ENCODE measurements at regions not wholly inside any gene's neighbourhood (a gene's known extent, or its start where the extent isn't known, plus 50 kb on each side); places are given as distances from the start of the nearest gene placed in this dataset.

DNA sequence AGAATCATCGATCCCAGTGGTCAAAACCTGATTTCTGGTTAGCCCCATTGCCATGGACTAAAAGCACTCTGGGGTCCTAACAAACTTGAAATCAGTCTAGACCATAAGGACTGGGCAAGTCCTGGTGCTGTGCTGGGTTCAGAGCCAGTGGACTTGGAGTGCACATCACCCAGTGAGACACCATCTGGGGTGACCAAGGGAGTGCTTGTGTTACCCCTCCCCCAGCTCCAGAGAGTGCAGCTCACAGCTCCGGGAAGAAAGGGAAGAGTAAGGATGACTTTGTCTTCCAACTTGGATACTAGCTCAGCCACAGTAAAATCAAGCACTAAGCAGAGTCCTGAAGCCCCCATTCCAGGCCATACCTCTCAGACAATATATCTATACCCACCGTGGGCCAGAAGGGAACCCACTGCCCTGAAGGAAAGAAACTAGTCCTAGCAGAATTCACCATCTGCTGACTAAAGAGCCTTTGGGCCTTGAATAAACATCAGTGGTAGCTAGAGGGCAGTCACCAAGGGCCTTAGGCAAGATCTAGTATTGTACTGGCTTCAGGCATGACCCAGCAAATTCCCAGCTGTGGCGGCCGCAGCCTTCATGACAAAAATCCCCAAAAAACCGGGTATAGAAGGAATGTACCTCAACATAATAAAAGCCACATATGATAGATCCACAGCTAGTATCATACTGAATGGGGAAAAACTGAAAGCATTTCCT, 153.5 kb upstream of the OGFRL1 start:
- no peak for TF ChIP-seq Cebpa-rat (IDR thresholded peaks at IDR 0.05)
- Histone ChIP-seq H3K4me3 (no peak overlapping the region), H3K27me3 (no peaks in the 10 kb centered on the region), H3K27ac (no peak overlapping the region), H3K9ac (no peak overlapping the region), H3K36me3 (no peaks in the 10 kb centered on the region), H3K9me3 (peaks cover 5% of the 10 kb centered on the region; the same call in 1 of the 2 replicates), H3K4me2 (no peak overlapping the region), H3K4me1 (no peaks in the 10 kb centered on the region), H4K20me1 (no peaks in the 10 kb centered on the region)

DNA sequence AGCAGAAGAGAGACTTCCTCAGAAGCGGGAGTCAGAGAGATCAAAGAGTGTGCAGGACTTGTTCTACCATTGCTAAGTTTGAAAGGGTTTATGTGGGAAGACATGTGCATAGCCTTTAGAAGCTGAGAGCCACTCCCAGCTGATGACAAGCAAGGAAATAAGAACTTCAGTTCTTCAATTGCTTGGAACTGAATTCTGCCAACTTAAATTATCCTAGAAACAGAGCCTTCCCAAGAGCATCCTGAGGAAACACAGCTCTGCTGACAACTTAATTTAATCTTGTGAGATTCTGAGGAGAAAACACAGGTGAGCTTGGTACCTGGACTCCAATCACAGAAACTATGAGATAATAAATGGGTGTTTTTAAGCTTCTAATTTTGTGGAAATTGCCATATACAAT, 150.6 kb upstream of the OGFRL1 start:
- H3K36me3 ChIP-seq, result no peaks in the 10 kb centered on the region
- H3K4me3 ChIP-seq, result no peak overlapping the region
- H3K4me1 ChIP-seq, result no peaks in the 10 kb centered on the region
- H3K9ac ChIP-seq, result no peak overlapping the region
- peaks cover 5% of the 10 kb centered on the region; the same call in 1 of the 2 replicates for H3K9me3 ChIP-seq
- no peak overlapping the region for H3K27ac ChIP-seq
- TF ChIP-seq Cebpa-rat (IDR thresholded peaks at IDR 0.05), result no peak
- no peaks in the 10 kb centered on the region for H4K20me1 ChIP-seq
- no peak overlapping the region for H3K4me2 ChIP-seq
- no peaks in the 10 kb centered on the region for H3K27me3 ChIP-seq

DNA sequence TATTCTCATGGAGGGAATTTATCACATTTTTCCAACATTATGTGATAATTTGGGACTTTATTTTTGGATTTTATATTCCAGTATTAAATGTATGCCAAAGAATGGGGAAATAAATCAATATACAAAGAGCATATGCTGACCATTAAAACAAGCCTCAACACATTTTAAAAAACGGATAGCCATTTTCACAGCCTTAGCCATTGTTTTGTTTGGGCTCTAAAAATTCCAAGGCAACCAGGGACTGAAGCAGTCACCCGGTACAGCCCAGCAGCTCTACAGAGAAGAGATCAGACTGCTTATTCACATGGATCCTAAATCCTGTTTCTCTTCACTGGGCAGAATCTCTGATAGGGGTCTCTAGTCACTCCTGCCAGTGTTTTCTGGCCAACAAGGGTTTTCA, 150.2 kb upstream of the OGFRL1 start:
- Histone ChIP-seq H3K4me1 (no peaks in the 10 kb centered on the region), H3K27ac (no peak overlapping the region), H3K4me2 (no peak overlapping the region), H3K9me3 (peaks cover 5% of the 10 kb centered on the region; the same call in 1 of the 2 replicates), H3K9ac (no peak overlapping the region), H3K36me3 (no peaks in the 10 kb centered on the region), H4K20me1 (no peaks in the 10 kb centered on the region), H3K4me3 (no peak overlapping the region), H3K27me3 (no peaks in the 10 kb centered on the region)
- TF ChIP-seq Cebpa-rat (IDR thresholded peaks at IDR 0.05), result no peak

GRCh38 chr6:71139249-71139648, 149.4 kb upstream of the OGFRL1 start:
- Histone ChIP-seq H3K9ac (no peak overlapping the region), H4K20me1 (no peaks in the 10 kb centered on the region), H3K4me1 (no peaks in the 10 kb centered on the region), H3K4me3 (no peak overlapping the region), H3K27ac (no peak overlapping the region), H3K36me3 (no peaks in the 10 kb centered on the region), H3K9me3 (peaks cover 5% of the 10 kb centered on the region; the same call in 1 of the 2 replicates), H3K4me2 (no peak overlapping the region), H3K27me3 (no peaks in the 10 kb centered on the region)
- no peak for TF ChIP-seq Cebpa-rat (IDR thresholded peaks at IDR 0.05)

DNA sequence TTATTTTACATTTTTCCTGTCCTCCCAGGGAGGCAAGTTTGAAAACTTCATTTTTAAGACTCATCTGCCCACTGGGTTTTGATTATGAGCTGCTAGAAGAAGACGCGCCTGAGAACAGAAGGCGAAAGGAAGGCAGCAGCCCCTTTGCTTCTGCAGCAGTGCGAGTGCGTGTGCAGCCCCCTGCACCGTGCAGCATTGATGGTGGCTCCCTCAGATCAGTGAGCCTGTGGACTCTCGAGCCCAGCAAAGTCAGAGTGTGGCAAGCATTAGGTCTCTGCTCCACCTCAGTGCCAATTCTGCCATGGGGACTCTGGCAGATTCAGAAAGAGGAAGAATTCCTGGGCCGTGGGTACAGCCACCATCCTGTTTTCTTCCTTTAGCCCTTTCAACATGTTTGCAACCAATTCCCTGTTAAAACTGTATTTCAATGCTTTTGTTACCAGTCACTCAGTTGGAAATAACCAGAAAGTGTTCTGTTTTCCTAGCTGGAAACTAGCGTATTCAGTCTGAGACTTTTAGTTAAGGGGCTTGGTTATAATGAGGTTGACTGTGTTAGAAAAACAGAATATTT, 134.8 kb upstream of the OGFRL1 start:
- Histone ChIP-seq H3K9me3 (no peaks in the 10 kb centered on the region), H3K27me3 (no peaks in the 10 kb centered on the region), H3K9ac (no peak overlapping the region), H3K4me1 (no peaks in the 10 kb centered on the region), H3K27ac (no peak overlapping the region), H3K36me3 (no peaks in the 10 kb centered on the region), H4K20me1 (no peaks in the 10 kb centered on the region), H3K4me2 (no peak overlapping the region), H3K4me3 (no peak overlapping the region)
- TF ChIP-seq Cebpa-rat (IDR thresholded peaks at IDR 0.05), result no peak

- no peaks in the 10 kb centered on the region for H3K4me1 ChIP-seq
- no peaks in the 10 kb centered on the region for H3K36me3 ChIP-seq
- no peaks in the 10 kb centered on the region for H4K20me1 ChIP-seq
- no peak overlapping the region for H3K27ac ChIP-seq
- H3K4me3 ChIP-seq, result no peak overlapping the region
- H3K9me3 ChIP-seq, result no peaks in the 10 kb centered on the region
- H3K4me2 ChIP-seq, result no peak overlapping the region
- no peaks in the 10 kb centered on the region for H3K27me3 ChIP-seq
- no peak for TF ChIP-seq Cebpa-rat (IDR thresholded peaks at IDR 0.05)
- no peak overlapping the region for H3K9ac ChIP-seq
Observed at GRCh38 chr6:71157345-71157744, 131.3 kb upstream of the OGFRL1 start.

DNA sequence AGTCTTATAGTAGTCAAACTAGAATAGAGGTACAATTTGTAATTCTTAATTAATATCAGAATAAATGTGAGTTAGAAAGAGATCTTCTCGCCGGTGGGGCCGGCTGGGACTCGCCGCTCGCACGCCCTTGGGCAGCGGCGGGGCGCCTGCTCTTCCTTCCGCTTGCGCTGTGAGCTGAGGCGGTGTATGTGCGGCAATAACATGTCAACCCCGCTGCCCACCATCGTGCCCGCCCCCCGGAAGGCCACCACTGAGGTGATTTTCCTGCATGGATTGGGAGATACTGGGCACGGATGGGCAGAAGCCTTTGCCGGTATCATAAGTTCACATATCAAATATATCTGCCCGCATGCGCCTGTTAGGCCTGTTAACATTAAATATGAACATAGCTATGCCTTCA, 123.7 kb upstream of the OGFRL1 start:
- H3K9ac ChIP-seq, result no peak overlapping the region
- H3K27ac ChIP-seq, result no peak overlapping the region
- no peaks in the 10 kb centered on the region for H3K4me1 ChIP-seq
- no peaks in the 10 kb centered on the region for H4K20me1 ChIP-seq
- H3K9me3 ChIP-seq, result no peaks in the 10 kb centered on the region
- no peaks in the 10 kb centered on the region for H3K36me3 ChIP-seq
- H3K4me3 ChIP-seq, result no peak overlapping the region
- no peaks in the 10 kb centered on the region for H3K27me3 ChIP-seq
- no peak for TF ChIP-seq Cebpa-rat (IDR thresholded peaks at IDR 0.05)
- no peak overlapping the region for H3K4me2 ChIP-seq

- Histone ChIP-seq H3K4me3 (no peak overlapping the region), H3K9me3 (no peaks in the 10 kb centered on the region), H3K27ac (no peak overlapping the region), H3K27me3 (no peaks in the 10 kb centered on the region), H3K4me1 (no peaks in the 10 kb centered on the region), H3K4me2 (no peak overlapping the region), H3K36me3 (no peaks in the 10 kb centered on the region), H3K9ac (no peak overlapping the region), H4K20me1 (no peaks in the 10 kb centered on the region)
- no peak for TF ChIP-seq Cebpa-rat (IDR thresholded peaks at IDR 0.05)
Observed at GRCh38 chr6:71168233-71168765, 120.3 kb upstream of the OGFRL1 start.

- no peak overlapping the region for H3K4me3 ChIP-seq
- no peaks in the 10 kb centered on the region for H4K20me1 ChIP-seq
- H3K4me2 ChIP-seq, result no peak overlapping the region
- H3K9me3 ChIP-seq, result no peaks in the 10 kb centered on the region
- H3K4me1 ChIP-seq, result no peaks in the 10 kb centered on the region
- no peak for TF ChIP-seq Cebpa-rat (IDR thresholded peaks at IDR 0.05)
- H3K9ac ChIP-seq, result no peak overlapping the region
- no peaks in the 10 kb centered on the region for H3K27me3 ChIP-seq
- no peak overlapping the region for H3K27ac ChIP-seq
- H3K36me3 ChIP-seq, result no peaks in the 10 kb centered on the region
Observed at GRCh38 chr6:71171497-71172070, 117.0 kb upstream of the OGFRL1 start.

GRCh38 chr6:71179249-71179885, 109.2 kb upstream of the OGFRL1 start:
- Histone ChIP-seq H3K36me3 (no peaks in the 10 kb centered on the region), H3K4me3 (no peak overlapping the region), H3K27me3 (no peaks in the 10 kb centered on the region), H3K9ac (no peak overlapping the region), H4K20me1 (no peaks in the 10 kb centered on the region), H3K4me1 (no peaks in the 10 kb centered on the region), H3K9me3 (no peaks in the 10 kb centered on the region), H3K4me2 (no peak overlapping the region), H3K27ac (no peak overlapping the region)
- no peak for TF ChIP-seq Cebpa-rat (IDR thresholded peaks at IDR 0.05)

Data from BLaER1 (cell line).